SK-N-SH (cell line): ENCODE measurements at regions not wholly inside any gene's neighbourhood (a gene's known extent, or its start where the extent isn't known, plus 50 kb on each side); places are given as distances from the start of the nearest gene placed in this dataset.

Source experiments
- CTCF ChIA-PET: fragments of 300-600, 350-600 bp; formaldehyde crosslinking; extraction: SDS; loops from one replicate; lab custom pipeline; 2021; lab: Yijun Ruan, JAX
- POLR2A ChIA-PET: fragments of 350-600 bp; sonication (Branson Sonifier 250); formaldehyde crosslinking; extraction: SDS; loops from one replicate; lab custom pipeline; 2020; ENCODE audit warnings: antibody characterized with exemption, inconsistent platforms; lab: Yijun Ruan, JAX
- DNase-seq: peaks from one replicate; pipeline ENCODE4 v3.0.0; 2012
- H2AFZ ChIP-seq: fragments of 200-600 bp; sonication (generic); 2 replicates; pipeline ENCODE4 v1.8.1; 2016; ENCODE audit warnings: antibody characterized with exemption, mild to moderate bottlenecking, low read depth
- H3F3A ChIP-seq: fragments of 200-600 bp; sonication (generic); replicated peaks from 2 replicates; pipeline ENCODE3; 2016; ENCODE audit warnings: antibody characterized with exemption, mild to moderate bottlenecking; ENCODE audit not compliant: insufficient read depth
- H3K27ac ChIP-seq, 2 experiments: fragments of 200-500 bp in 1 of 2; fragments of 200-600 bp in 1 of 2; sonication (Bioruptor generic) in 1 of 2; sonication (generic), shearing (Covaris generic) in 1 of 2; 2 replicates each; pipeline versions ENCODE4 v1.5.1 to v1.6.1; 2014 to 2016; ENCODE audit warnings: low read depth in 2 of 2, inconsistent platforms in 1 of 2, low read length in 1 of 2, mild to moderate bottlenecking in 1 of 2, mixed read lengths in 1 of 2
- H3K27me3 ChIP-seq: fragments of 200-600 bp; sonication (generic), shearing (Covaris generic); 2 replicates; pipeline ENCODE4 v1.6.1; 2016; ENCODE audit warnings: mixed run types; ENCODE audit not compliant: insufficient read depth
- H3K36me3 ChIP-seq, 2 experiments: fragments of 200-500 bp in 1 of 2; fragments of 200-600 bp in 1 of 2; sonication (Bioruptor generic) in 1 of 2; sonication (generic) in 1 of 2; replicated peaks in 1 of 2; 2 replicates each; pipeline versions ENCODE3 to v1.5.1; 2014 to 2016; ENCODE audit warnings: low read length in 1 of 2, mild to moderate bottlenecking in 1 of 2; ENCODE audit not compliant: insufficient read depth in 2 of 2, control insufficient read depth in 1 of 2
- H3K4me1 ChIP-seq, 2 experiments: fragments of 200-500 bp in 1 of 2; fragments of 200-600 bp in 1 of 2; sonication (Bioruptor generic) in 1 of 2; sonication (generic), shearing (Covaris generic) in 1 of 2; 2 replicates each; pipeline versions ENCODE4 v1.5.1 to v1.6.1; 2014 to 2016; ENCODE audit warnings: low read depth in 1 of 2, low read length in 1 of 2, mixed run types in 1 of 2; ENCODE audit not compliant: insufficient read depth in 2 of 2, control insufficient read depth in 1 of 2
- H3K4me2 ChIP-seq: fragments of 200-600 bp; sonication (generic), shearing (Covaris generic); 2 replicates; pipeline ENCODE4 v1.6.1; 2017; ENCODE audit warnings: mixed run types
- H3K4me3 ChIP-seq, 2 experiments: fragments of 200-500 bp in 1 of 2; fragments of 200-600 bp in 1 of 2; sonication (Bioruptor generic) in 1 of 2; sonication (generic), shearing (Covaris generic) in 1 of 2; 2 replicates each; pipeline versions ENCODE4 v1.5.1 to v1.8.1; 2014 to 2016; ENCODE audit warnings: low read depth in 2 of 2, inconsistent platforms in 1 of 2, low read length in 1 of 2, mild to moderate bottlenecking in 1 of 2, mixed read lengths in 1 of 2, moderate library complexity in 1 of 2
- H3K79me2 ChIP-seq: fragments of 200-600 bp; sonication (generic); 2 replicates; pipeline ENCODE4 v1.8.1; 2017; ENCODE audit warnings: mild to moderate bottlenecking; ENCODE audit not compliant: insufficient read depth
- H3K9ac ChIP-seq: fragments of 200-600 bp; sonication (generic); 2 replicates; pipeline ENCODE4 v1.6.1; 2017; ENCODE audit warnings: mixed run types
- H3K9me2 ChIP-seq: fragments of 200-600 bp; sonication (generic); 2 replicates; pipeline ENCODE4 v1.6.1; 2017; ENCODE audit warnings: mixed run types
- H3K9me3 ChIP-seq: fragments of 200-600 bp; sonication (generic); 2 replicates; pipeline ENCODE4 v1.6.1; 2017; ENCODE audit warnings: mixed run types, mild to moderate bottlenecking, moderate library complexity
- H4K20me1 ChIP-seq: fragments of 200-600 bp; sonication (generic); 2 replicates; pipeline ENCODE4 v1.6.1; 2017; ENCODE audit warnings: mild to moderate bottlenecking, mixed run types; ENCODE audit not compliant: insufficient read depth
- EP300 ChIP-seq, 2 experiments: IDR thresholded peaks; 2 replicates each; pipeline versions ENCODE4 v1.4.0 to v1.6.1; 2012; ENCODE audit warnings: borderline replicate concordance in 1 of 2, low read depth in 1 of 2, low read length in 1 of 2
- FOSL2 ChIP-seq: IDR thresholded peaks from 2 replicates; pipeline ENCODE4 v1.4.0; 2012; ENCODE audit warnings: low read depth, mild to moderate bottlenecking, moderate library complexity, borderline replicate concordance
- GABPA ChIP-seq: IDR thresholded peaks from 2 replicates; pipeline ENCODE4 v1.4.0; 2012; ENCODE audit warnings: low read depth, mild to moderate bottlenecking
- GATA2 ChIP-seq: sonication (generic); formaldehyde crosslinking; IDR thresholded peaks from 2 replicates; pipeline ENCODE4 v1.5.0; 2020; ENCODE audit warnings: mild to moderate bottlenecking, missing genetic modification reagents
- RFX5 ChIP-seq: IDR thresholded peaks from 2 replicates; pipeline ENCODE4 v1.6.1; 2012; ENCODE audit warnings: mild to moderate bottlenecking, improper control_type of control experiment, low read length
- RXRA ChIP-seq: IDR thresholded peaks from 2 replicates; pipeline ENCODE4 v1.4.0; 2012; ENCODE audit warnings: low read depth, mild to moderate bottlenecking, borderline replicate concordance
- SIN3A ChIP-seq: IDR thresholded peaks from 2 replicates; pipeline ENCODE4 v1.6.1; 2012; ENCODE audit warnings: low read depth, mild to moderate bottlenecking, low read length, moderate library complexity, borderline replicate concordance
- SMC3 ChIP-seq: IDR thresholded peaks from 2 replicates; pipeline ENCODE4 v1.6.1; 2012; ENCODE audit warnings: low read depth, low read length, improper control_type of control experiment
- TAF1 ChIP-seq: IDR thresholded peaks from 2 replicates; pipeline ENCODE4 v1.6.1; 2012; ENCODE audit warnings: low read depth, mild to moderate bottlenecking, low read length, moderate library complexity, borderline replicate concordance
- YY1 ChIP-seq: IDR thresholded peaks from 2 replicates; pipeline ENCODE4 v1.4.0; 2012; ENCODE audit warnings: low read depth, mild to moderate bottlenecking
- TF ChIP-seq, protein P1 (sequence below): IDR thresholded peaks from 2 replicates; pipeline ENCODE4 v1.4.0; 2012; ENCODE audit warnings: low read depth
- TF ChIP-seq, protein P2 (sequence below): IDR thresholded peaks from 2 replicates; pipeline ENCODE4 v1.4.0; 2012; ENCODE audit warnings: low read depth, borderline replicate concordance
- TF ChIP-seq, protein P3 (sequence below): fragments of 150-350 bp; IDR thresholded peaks from 2 replicates; pipeline ENCODE4 v1.6.1; 2017; ENCODE audit warnings: antibody characterized with exemption, low read length, low read depth, borderline replicate concordance
- TF ChIP-seq, protein P4 (sequence below): IDR thresholded peaks from 2 replicates; pipeline ENCODE4; 2012

DNA sequence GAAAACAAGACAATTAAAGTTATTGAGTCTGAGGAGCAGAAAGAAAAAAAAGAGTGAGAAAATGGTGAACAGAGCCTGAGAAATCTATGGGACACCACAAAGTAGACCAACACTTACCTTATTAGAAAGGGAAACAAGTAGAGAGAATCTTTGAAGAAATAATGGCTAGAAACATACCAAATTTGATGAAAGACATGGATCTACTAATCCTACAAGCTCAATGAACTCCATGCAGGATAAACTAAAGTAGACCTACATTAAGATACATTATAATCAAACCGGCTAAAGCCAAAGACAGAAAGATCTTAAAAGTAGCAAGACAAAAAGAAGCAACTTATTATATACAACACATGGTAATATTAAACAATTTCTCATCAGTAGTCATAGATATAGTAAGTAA lies 782.3 kb upstream of the GHITM start (continued):
- TF ChIP-seq YY1: no peak
- TF ChIP-seq SMC3: no peak

DNA sequence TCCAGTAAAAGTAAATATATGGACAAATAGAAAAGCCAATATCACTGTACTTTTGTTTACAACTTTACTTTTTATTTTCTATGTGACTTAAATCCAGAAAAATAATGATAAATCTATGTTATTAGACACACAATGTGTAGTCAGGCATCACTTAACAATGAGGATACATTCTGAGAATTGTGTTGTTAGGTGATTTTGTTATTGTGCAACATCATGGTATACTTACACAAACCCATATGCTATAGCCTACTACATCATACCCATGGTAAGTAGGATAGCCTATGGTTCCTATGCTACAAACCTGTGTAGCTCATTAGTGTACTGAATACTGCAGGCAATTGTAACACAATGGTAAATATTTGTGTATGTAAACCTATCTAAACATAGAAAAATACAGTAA lies 781.7 kb upstream of the GHITM start:
- no peaks in the 10 kb centered on the region for H3K79me2 ChIP-seq
- no peak for DNase-seq
- TF ChIP-seq, protein P1, sequence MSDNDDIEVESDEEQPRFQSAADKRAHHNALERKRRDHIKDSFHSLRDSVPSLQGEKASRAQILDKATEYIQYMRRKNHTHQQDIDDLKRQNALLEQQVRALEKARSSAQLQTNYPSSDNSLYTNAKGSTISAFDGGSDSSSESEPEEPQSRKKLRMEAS: no peak
- TF ChIP-seq, protein P2, sequence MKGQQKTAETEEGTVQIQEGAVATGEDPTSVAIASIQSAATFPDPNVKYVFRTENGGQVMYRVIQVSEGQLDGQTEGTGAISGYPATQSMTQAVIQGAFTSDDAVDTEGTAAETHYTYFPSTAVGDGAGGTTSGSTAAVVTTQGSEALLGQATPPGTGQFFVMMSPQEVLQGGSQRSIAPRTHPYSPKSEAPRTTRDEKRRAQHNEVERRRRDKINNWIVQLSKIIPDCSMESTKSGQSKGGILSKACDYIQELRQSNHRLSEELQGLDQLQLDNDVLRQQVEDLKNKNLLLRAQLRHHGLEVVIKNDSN: no peak
- no peak for TF ChIP-seq GATA2 (CRISPR knock-in tag)
- TF ChIP-seq FOSL2: no peak
- TF ChIP-seq, protein P3, sequence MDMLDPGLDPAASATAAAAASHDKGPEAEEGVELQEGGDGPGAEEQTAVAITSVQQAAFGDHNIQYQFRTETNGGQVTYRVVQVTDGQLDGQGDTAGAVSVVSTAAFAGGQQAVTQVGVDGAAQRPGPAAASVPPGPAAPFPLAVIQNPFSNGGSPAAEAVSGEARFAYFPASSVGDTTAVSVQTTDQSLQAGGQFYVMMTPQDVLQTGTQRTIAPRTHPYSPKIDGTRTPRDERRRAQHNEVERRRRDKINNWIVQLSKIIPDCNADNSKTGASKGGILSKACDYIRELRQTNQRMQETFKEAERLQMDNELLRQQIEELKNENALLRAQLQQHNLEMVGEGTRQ: no peak
- no peak for TF ChIP-seq SIN3A
- TF ChIP-seq YY1: no peak
- TF ChIP-seq, protein P4, sequence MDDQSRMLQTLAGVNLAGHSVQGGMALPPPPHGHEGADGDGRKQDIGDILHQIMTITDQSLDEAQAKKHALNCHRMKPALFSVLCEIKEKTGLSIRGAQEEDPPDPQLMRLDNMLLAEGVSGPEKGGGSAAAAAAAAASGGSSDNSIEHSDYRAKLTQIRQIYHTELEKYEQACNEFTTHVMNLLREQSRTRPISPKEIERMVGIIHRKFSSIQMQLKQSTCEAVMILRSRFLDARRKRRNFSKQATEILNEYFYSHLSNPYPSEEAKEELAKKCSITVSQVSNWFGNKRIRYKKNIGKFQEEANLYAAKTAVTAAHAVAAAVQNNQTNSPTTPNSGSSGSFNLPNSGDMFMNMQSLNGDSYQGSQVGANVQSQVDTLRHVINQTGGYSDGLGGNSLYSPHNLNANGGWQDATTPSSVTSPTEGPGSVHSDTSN: no peak
- TF ChIP-seq SMC3: no peak
- TF ChIP-seq TAF1: no peak
- no peak for TF ChIP-seq RFX5
- TF ChIP-seq GABPA: no peak
- TF ChIP-seq EP300 (IDR thresholded peaks at IDR 0.05; ENCODE audit: borderline replicate concordance in 1 of 2, low read depth in 1 of 2, low read length in 1 of 2): no peak
- no peak for TF ChIP-seq RXRA
- no peak overlapping the region for H2AFZ ChIP-seq
- H3K4me3 ChIP-seq: no peak overlapping the region
- no peaks in the 10 kb centered on the region for H4K20me1 ChIP-seq
- POLR2A ChIA-PET: no interaction called here
- H3F3A ChIP-seq: no peaks in the 10 kb centered on the region
- H3K9me3 ChIP-seq: no peaks in the 10 kb centered on the region
- no peaks in the 10 kb centered on the region for H3K4me1 ChIP-seq
- CTCF ChIA-PET: no interaction called here
- H3K4me2 ChIP-seq: no peak overlapping the region
- no peaks in the 10 kb centered on the region for H3K9me2 ChIP-seq
- no peak overlapping the region for H3K27ac ChIP-seq
- H3K9ac ChIP-seq: no peak overlapping the region
- no peaks in the 10 kb centered on the region for H3K36me3 ChIP-seq
- H3K27me3 ChIP-seq: no peaks in the 10 kb centered on the region
